ENCODE measurements at regions not wholly inside any gene's neighbourhood (a gene's known extent, or its start where the extent isn't known, plus 50 kb on each side); places are given as distances from the start of the nearest gene placed in this dataset.

DNA sequence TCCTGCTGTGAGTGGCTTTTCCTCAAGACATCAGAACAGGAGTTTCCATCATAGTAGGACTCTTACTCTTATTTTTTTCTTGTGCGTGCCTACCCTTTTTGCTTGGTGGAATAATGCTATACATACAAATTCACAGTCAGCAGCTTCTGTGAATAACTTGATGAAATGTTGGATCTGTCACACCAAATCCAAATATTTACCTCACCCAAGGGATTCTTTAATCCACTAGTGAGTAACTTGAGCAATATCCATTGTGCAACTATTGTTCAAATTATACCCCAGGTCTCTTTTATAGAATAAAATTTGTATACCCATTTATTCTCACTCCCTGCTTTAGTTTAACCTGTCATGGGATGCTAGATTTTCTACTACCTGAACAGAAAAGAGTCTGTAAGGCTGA is 1078.3 kb upstream of the EDIL3 start:
- H3K79me2 ChIP-seq (ENCODE audit: control insufficient read depth in 1 of 2, insufficient read depth in 2 of 2, low read length in 2 of 2): no peaks in the 10 kb centered on the region
- WGBS, 2 experiments (ENCODE audit: extremely low coverage in 1 of 2, insufficient coverage in 1 of 2, insufficient read length in 1 of 2, insufficient replicate concordance in 2 of 2, low coverage in 1 of 2, low lambda C conversion rate in 2 of 2, missing lambda C conversion rate in 1 of 2): 100% methylated on average over 1 of the region's 1 CpG; no CpG with 5 or more reads in 1 of the 2 experiments
- ChIA-PET POLR2A (ENCODE audit: partially characterized antibody) (no interaction called here), CTCF (ENCODE audit: partially characterized antibody) (no interaction called here)
- no peak overlapping the region for H3K14ac ChIP-seq (ENCODE audit: insufficient read length)
- FAIRE-seq (no peak), DNase-seq (ENCODE audit: low read depth in 1 of 2, low spot score in 2 of 2) (no peak)
- no peaks in the 10 kb centered on the region for H3K4me1 ChIP-seq (replicated peaks in 1 of 4; ENCODE audit: control insufficient read depth in 3 of 4, insufficient read depth in 4 of 4, low read length in 3 of 4)
- no peaks in the 10 kb centered on the region for H3K36me3 ChIP-seq (ENCODE audit: control insufficient read depth in 2 of 4, insufficient read depth in 4 of 4, low read length in 3 of 4)
- H3K23ac ChIP-seq (ENCODE audit: insufficient read length): no peak overlapping the region
- H4K8ac ChIP-seq (ENCODE audit: extremely low read depth, insufficient read depth, low read length): no peak overlapping the region
- H3K9me3 ChIP-seq (ENCODE audit: insufficient read depth in 2 of 2, low read depth in 1 of 2, low read length in 1 of 2): no peaks in the 10 kb centered on the region; a peak in 2 of 4 replicates
- no peak overlapping the region for H2BK15ac ChIP-seq (ENCODE audit: low read length)
- no peak overlapping the region for H3K4me2 ChIP-seq (ENCODE audit: insufficient read depth in 1 of 2, low read depth in 2 of 2, low read length in 2 of 2)
- H2AFZ ChIP-seq (ENCODE audit: low read length): no peak overlapping the region
- H2BK12ac ChIP-seq (ENCODE audit: low read depth, low read length): no peak overlapping the region
- no peak overlapping the region for H3K9ac ChIP-seq (replicated peaks in 1 of 4; ENCODE audit: extremely low read depth in 1 of 4, low read depth in 3 of 4, low read length in 3 of 4)
- no peaks in the 10 kb centered on the region for H3K23me2 ChIP-seq (ENCODE audit: low read depth, low read length)
- H2BK20ac ChIP-seq (ENCODE audit: low read length): no peak overlapping the region
- H3K4me3 ChIP-seq (ENCODE audit: extremely low read depth in 1 of 4, insufficient read depth in 2 of 4, low read depth in 3 of 4, low read length in 4 of 4): no peak overlapping the region
- H3K56ac ChIP-seq (replicated peaks; ENCODE audit: insufficient read length, low read depth, low read length): no peak overlapping the region
- no peaks in the 10 kb centered on the region for H3K79me1 ChIP-seq (ENCODE audit: low read depth, low read length)
- no peaks in the 10 kb centered on the region for H3K27me3 ChIP-seq (replicated peaks in 1 of 4; ENCODE audit: control insufficient read depth in 3 of 4, extremely low read depth in 1 of 4, insufficient read depth in 3 of 4, low read length in 3 of 4)
- no peak overlapping the region for H3K27ac ChIP-seq (ENCODE audit: low read depth, low read length)
- no peaks in the 10 kb centered on the region for H4K20me1 ChIP-seq (replicated peaks in 1 of 2; ENCODE audit: control insufficient read depth in 1 of 2, insufficient read depth in 2 of 2, low read length in 2 of 2)
- H2BK5ac ChIP-seq (ENCODE audit: low read depth, low read length): no peak overlapping the region
- no peak overlapping the region for H3K4ac ChIP-seq (replicated peaks; ENCODE audit: insufficient read length, low read depth, low read length)
- no peak overlapping the region for H3K18ac ChIP-seq (ENCODE audit: extremely low read depth, low read length)
- H2BK120ac ChIP-seq (replicated peaks; ENCODE audit: low read depth, low read length): no peak overlapping the region
- H4K91ac ChIP-seq (replicated peaks; ENCODE audit: insufficient read length, low read length): no peak overlapping the region
- H4K5ac ChIP-seq (ENCODE audit: insufficient read length, low read depth, low read length): no peak overlapping the region
- no peak overlapping the region for H2AK5ac ChIP-seq (ENCODE audit: low read depth, low read length)
- TF ChIP-seq EGR1 (IDR thresholded peaks at IDR 0.05; ENCODE audit: borderline replicate concordance, low read depth, low read length) (no peak), GABPA (IDR thresholded peaks at IDR 0.05; ENCODE audit: borderline replicate concordance, insufficient read depth, low read length) (no peak), TCF12 (IDR thresholded peaks at IDR 0.05; ENCODE audit: low read depth, low read length) (no peak), EP300 (IDR thresholded peaks at IDR 0.05; ENCODE audit: borderline replicate concordance in 1 of 2, low read depth in 2 of 2, low read length in 2 of 2) (no peak), RBBP5 (IDR thresholded peaks at IDR 0.05; ENCODE audit: borderline replicate concordance, low read depth, low read length) (no peak), SRF (IDR thresholded peaks at IDR 0.05; ENCODE audit: low read depth, low read length) (no peak), CHD1 (IDR thresholded peaks at IDR 0.05; ENCODE audit: low read depth, low read length) (no peak), CTBP2 (IDR thresholded peaks at IDR 0.05; ENCODE audit: borderline replicate concordance, insufficient read depth, insufficient read length, low read length) (no peak), SIN3A (conservative IDR thresholded peaks at IDR 0.05 in 1 of 2, IDR thresholded peaks at IDR 0.05 in 1 of 2; ENCODE audit: low read depth in 1 of 2, low read length in 2 of 2) (no peak), POLR2AphosphoS5 (IDR thresholded peaks at IDR 0.05; ENCODE audit: low read depth, low read length) (no peak), CHD2 (IDR thresholded peaks at IDR 0.05; ENCODE audit: low read length) (no peak), CREB1 (IDR thresholded peaks at IDR 0.05) (no peak), ZNF274 (IDR thresholded peaks at IDR 0.05; ENCODE audit: borderline replicate concordance, extremely low read depth, low read length) (no peak)
- TF ChIP-seq, protein P1, sequence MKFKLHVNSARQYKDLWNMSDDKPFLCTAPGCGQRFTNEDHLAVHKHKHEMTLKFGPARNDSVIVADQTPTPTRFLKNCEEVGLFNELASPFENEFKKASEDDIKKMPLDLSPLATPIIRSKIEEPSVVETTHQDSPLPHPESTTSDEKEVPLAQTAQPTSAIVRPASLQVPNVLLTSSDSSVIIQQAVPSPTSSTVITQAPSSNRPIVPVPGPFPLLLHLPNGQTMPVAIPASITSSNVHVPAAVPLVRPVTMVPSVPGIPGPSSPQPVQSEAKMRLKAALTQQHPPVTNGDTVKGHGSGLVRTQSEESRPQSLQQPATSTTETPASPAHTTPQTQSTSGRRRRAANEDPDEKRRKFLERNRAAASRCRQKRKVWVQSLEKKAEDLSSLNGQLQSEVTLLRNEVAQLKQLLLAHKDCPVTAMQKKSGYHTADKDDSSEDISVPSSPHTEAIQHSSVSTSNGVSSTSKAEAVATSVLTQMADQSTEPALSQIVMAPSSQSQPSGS (IDR thresholded peaks at IDR 0.05; ENCODE audit: low read length): no peak

All from H1 (cell line).